ENCODE measurements at regions not wholly inside any gene's neighbourhood (a gene's known extent, or its start where the extent isn't known, plus 50 kb on each side); places are given as distances from the start of the nearest gene placed in this dataset.
"Not testable (repeated sequence)": the region's sequence is repeated elsewhere in the genome, so short reads cannot be mapped to it uniquely, and the experiment has no call there.

GRCh38 chr7:155938129-155938528 is 125.9 kb upstream of the SHH start:
- Histone ChIP-seq H3K4me3 (no peak overlapping the region), H3K36me3 (no peaks in the 10 kb centered on the region), H3K27me3 (no peaks in the 10 kb centered on the region), H3K9me3 (no peaks in the 10 kb centered on the region; the same call in 1 of the 2 replicates)
- no peak for DNase-seq

DNA sequence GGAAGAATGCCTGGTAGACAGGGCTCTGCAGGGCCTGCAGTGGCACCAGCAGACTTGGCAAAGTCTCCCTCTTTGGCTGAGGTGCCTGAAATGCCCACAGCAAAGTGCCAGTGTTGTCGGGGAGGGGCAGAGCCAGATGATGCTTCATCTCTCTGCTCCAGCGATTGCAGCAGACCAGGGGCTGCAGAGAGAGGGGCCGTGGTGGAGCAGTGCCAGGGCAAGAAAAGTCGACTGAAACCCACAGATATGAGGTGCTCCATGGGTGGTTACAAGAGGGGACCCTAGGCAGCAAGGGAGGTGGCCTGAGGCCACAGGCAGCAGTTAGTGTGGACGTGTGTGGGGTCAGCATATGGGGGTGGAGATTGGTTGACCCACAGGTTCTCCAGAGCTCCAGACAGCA is 123.5 kb upstream of the SHH start:
- no peak for DNase-seq

GRCh38 chr7:155935005-155935557 is 122.8 kb upstream of the SHH start:
- H3K4me3 ChIP-seq, result no peak overlapping the region
- no peaks in the 10 kb centered on the region for H3K36me3 ChIP-seq
- H3K9me3 ChIP-seq, result no peaks in the 10 kb centered on the region; the same call in 1 of the 2 replicates
- no peak for DNase-seq
- H3K27me3 ChIP-seq, result no peaks in the 10 kb centered on the region

More for the DNA sequence above, 123.5 kb upstream of the SHH start:
- H3K27me3 ChIP-seq, result no peaks in the 10 kb centered on the region
- no peaks in the 10 kb centered on the region for H3K36me3 ChIP-seq
- no peak overlapping the region for H3K4me3 ChIP-seq
- no peaks in the 10 kb centered on the region; the same call in 1 of the 2 replicates for H3K9me3 ChIP-seq

DNA sequence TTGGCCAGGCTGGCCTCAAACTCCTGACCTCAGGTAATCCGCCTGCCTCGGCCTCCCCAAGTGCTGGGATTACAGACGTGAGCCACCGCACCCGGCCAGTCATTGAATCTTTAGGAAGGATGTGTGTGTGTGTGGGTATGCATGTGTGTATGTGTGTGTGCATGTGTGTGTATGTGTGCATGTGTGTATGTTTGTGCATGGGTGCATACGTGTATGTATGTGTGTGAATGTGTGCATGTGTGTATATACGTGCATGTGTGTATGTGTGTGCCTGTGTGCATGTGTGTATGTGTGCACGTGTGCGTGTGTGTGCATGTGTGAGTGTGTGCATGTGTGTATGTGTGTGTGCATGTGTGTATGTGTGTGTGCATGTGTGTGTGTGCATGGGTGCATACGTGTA is 120.1 kb upstream of the SHH start:
- not testable (repeated sequence) for H3K27me3 ChIP-seq, H3K4me3 ChIP-seq, H3K36me3 ChIP-seq, H3K9me3 ChIP-seq, DNase-seq

DNA sequence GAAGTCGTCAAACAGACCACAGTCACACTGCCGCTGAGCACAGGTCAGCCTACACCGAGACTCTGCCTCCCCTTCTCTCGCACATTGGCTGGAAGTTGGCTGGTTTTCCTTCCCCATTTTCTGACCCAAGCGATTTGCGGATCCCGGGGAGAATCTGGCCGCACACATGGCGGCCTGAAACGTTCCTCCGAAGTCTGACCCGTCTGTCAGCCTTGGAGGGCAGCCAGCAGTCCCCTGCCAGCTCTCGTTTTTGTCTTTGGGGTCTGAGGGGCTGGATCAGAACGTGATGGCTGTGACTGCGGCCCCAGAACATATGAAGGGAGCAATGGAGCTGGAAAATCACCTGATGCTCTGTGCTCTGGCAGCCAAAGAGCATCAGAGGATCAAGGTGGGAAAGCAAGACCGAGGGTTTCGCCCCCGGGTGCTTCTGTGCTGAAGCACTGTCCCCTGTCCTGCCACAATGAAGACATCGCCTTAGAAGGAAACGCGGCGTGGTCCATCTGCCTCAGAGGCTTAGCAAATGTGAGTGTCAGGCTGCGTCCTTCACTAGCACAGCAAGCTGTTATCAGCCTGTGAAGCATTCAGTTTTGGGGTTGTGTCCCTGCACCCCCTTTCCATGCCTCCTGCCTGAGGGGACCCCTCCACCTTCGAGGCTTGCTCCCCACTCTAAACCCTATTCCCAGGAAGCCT is 119.3 kb upstream of the SHH start:
- Histone ChIP-seq H3K36me3 (no peaks in the 10 kb centered on the region), H3K27me3 (no peaks in the 10 kb centered on the region), H3K9me3 (no peaks in the 10 kb centered on the region), H3K4me3 (no peak overlapping the region)
- no peak for DNase-seq

GRCh38 chr7:155930527-155930926 is 118.3 kb upstream of the SHH start:
- DNase-seq, result no peak
- Histone ChIP-seq H3K36me3 (no peaks in the 10 kb centered on the region), H3K9me3 (no peaks in the 10 kb centered on the region), H3K27me3 (no peaks in the 10 kb centered on the region), H3K4me3 (no peak overlapping the region)

DNA sequence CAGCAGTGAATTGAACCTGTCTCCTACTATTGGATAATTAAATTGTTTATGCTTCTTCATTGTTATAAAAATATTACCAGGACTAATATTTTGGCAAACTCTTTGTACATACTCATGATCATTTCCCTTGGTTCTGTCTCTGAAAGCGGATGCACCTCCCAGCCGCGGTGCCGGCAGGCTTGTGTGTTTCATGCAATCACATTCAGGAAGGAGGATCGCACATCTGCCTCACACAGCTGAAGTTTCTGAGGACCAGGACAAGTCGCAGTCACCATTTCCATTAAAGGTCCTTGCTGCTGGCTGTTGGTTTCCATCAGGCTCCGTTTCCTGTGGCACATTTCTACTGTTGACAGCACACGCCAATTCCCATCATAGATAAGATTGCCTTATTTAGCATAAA is 117.8 kb upstream of the SHH start:
- H3K9me3 ChIP-seq, result no peaks in the 10 kb centered on the region
- DNase-seq, result no peak
- no peak overlapping the region for H3K4me3 ChIP-seq

GRCh38 chr7:155928583-155928982 is 116.3 kb upstream of the SHH start:
- no peak for DNase-seq
- Histone ChIP-seq H3K36me3 (no peaks in the 10 kb centered on the region), H3K4me3 (no peak overlapping the region), H3K27me3 (no peaks in the 10 kb centered on the region), H3K9me3 (no peaks in the 10 kb centered on the region)

More for the DNA sequence above, 117.8 kb upstream of the SHH start:
- Histone ChIP-seq H3K27me3 (no peaks in the 10 kb centered on the region), H3K36me3 (no peaks in the 10 kb centered on the region)

DNA sequence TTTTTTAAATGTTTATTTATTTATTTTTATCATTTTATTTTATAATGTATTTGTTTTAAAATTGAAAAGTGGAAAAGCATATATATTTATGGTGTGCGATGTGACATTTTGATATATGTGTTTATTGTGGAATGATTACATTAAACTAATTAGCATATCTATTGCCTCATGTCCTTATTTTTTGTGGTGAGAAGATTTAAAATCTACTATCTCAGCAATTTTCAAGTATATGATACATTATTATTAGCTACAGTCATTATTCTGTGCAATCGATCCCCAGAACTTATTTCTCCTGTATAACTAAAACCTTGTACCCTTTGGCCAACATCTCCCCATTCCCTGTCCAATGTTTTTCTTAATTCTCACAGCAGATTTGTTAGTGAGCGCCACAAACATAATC is 115.6 kb upstream of the SHH start:
- H3K9me3 ChIP-seq, result no peaks in the 10 kb centered on the region
- DNase-seq, result no peak
- H3K27me3 ChIP-seq, result no peaks in the 10 kb centered on the region
- H3K36me3 ChIP-seq, result no peaks in the 10 kb centered on the region
- no peak overlapping the region for H3K4me3 ChIP-seq

DNA sequence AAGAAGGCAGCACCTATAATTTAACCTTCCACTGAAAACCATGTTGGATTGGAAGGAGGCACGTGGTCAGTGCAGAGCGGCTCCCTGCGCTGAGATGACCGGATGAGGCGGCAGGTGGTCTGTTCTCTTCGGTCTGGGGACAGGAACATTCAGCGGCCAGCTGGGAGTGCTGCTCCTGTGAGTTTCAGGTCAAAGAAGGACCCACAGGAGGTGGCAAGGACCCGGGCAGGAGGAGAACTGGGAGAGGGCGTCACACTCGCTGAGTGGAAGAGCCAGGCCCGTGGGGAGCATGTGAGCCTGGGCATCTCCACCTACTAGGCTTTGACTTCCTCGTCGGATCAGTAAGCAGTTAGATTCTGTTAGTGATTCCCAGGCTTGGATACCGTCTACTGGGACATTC is 113.4 kb upstream of the SHH start:
- no peak overlapping the region for H3K4me3 ChIP-seq
- DNase-seq, result no peak
- no peaks in the 10 kb centered on the region for H3K36me3 ChIP-seq
- H3K9me3 ChIP-seq, result no peaks in the 10 kb centered on the region
- no peaks in the 10 kb centered on the region for H3K27me3 ChIP-seq

DNA sequence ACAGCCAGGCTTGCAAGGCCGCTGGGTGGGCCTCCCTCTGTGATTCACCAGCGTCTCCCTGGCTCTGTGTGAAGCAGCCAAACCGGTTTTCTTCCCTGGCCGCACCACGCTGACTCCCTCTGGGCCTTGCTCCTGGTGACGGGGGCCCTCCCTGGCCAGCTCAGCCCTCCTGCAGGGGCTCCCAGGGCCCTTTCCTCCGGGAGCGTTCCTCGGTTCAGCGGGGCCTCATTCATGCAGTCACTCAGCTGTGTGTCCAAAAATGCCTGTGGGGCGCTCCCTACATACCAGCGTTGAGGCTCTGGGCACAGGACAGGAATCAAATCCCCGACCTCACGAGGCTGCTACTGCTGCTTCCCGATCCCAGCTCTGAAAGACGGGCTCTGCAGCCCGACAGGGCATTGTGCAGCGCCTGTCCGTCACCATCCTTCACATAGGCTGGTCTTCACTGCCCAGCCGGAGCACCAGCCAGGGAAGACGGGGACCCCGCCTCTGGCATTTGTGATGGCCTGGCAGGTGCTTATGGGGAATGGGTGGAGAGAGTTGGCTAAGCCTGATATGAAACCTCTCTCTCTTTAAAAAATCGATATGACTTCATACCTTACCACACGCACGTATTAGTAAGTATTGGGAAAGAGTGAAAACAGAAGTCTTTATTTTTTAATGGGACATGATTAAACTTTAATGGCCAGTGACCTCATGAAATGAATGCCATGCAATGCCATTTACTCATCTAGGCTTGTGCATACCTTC is 110.0 kb upstream of the SHH start:
- Histone ChIP-seq H3K36me3 (no peaks in the 10 kb centered on the region), H3K9me3 (no peaks in the 10 kb centered on the region), H3K4me3 (no peak overlapping the region), H3K27me3 (no peaks in the 10 kb centered on the region)
- no peak for DNase-seq

GRCh38 chr7:155921804-155922066 is 109.5 kb upstream of the SHH start:
- no peak overlapping the region for H3K4me3 ChIP-seq
- no peaks in the 10 kb centered on the region for H3K36me3 ChIP-seq
- H3K9me3 ChIP-seq, result no peaks in the 10 kb centered on the region
- H3K27me3 ChIP-seq, result no peaks in the 10 kb centered on the region
- no peak for DNase-seq

- no peaks in the 10 kb centered on the region for H3K9me3 ChIP-seq
- H3K4me3 ChIP-seq, result no peak overlapping the region
- H3K27me3 ChIP-seq, result no peaks in the 10 kb centered on the region
- DNase-seq, result no peak
- H3K36me3 ChIP-seq, result no peaks in the 10 kb centered on the region
Observed at GRCh38 chr7:155921086-155921803, 109.0 kb upstream of the SHH start.

- no peak for DNase-seq
Observed at GRCh38 chr7:155920068-155920461, 107.8 kb upstream of the SHH start.

DNA sequence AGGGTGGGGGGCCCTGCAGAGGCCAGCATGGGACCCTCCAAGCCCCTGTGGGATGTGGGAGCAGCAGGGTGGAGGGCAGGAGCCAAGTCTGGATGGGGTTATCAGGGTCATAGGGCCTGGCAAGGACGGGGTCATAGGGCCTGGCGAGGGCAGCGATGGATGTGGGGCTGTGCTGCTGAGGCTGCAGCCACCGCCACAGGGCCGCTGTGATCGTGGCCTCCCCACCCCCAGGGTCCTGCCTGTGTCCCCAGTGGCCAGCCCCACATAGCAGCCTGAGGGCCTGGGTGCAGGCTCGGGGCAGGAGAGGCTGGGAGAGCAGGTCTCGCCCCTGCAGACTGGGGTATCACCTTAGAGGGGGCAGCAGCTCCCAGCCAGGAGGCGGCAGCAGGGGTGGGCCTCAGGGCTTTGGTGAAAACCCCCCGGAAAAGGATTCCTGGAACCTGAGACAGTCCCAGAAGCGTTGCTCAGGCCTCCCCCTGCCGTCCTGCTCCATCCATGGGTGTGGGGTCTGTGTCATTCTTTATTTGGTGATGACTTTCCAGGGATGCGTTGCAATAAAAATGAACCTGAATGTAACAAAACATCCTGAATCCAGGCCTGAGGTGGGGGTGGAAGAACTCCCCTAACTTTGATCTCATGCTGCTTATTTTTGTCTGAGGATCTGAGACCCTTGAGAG is 107.3 kb upstream of the SHH start:
- Histone ChIP-seq H3K27me3 (no peaks in the 10 kb centered on the region), H3K9me3 (no peaks in the 10 kb centered on the region), H3K36me3 (no peaks in the 10 kb centered on the region), H3K4me3 (no peak overlapping the region)
- DNase-seq, result no peak

More at GRCh38 chr7:155920068-155920461, 107.8 kb upstream of the SHH start:
- Histone ChIP-seq H3K27me3 (no peaks in the 10 kb centered on the region), H3K36me3 (no peaks in the 10 kb centered on the region), H3K9me3 (no peaks in the 10 kb centered on the region), H3K4me3 (no peak overlapping the region)

- H3K27me3 ChIP-seq, result no peaks in the 10 kb centered on the region
- H3K4me3 ChIP-seq, result no peak overlapping the region
- no peaks in the 10 kb centered on the region for H3K36me3 ChIP-seq
- peak; percentile 95 for DNase-seq
- H3K9me3 ChIP-seq, result no peaks in the 10 kb centered on the region
Observed at GRCh38 chr7:155918720-155919390, 106.6 kb upstream of the SHH start.
